HEK293 (cell line): ENCODE measurements at regions not wholly inside any gene's neighbourhood (a gene's known extent, or its start where the extent isn't known, plus 50 kb on each side); places are given as distances from the start of the nearest gene placed in this dataset.

ENCODE experiments used
- CTCF ChIP-seq: fragments of 450-650 bp; formaldehyde crosslinking; IDR thresholded peaks from 2 replicates; pipeline ENCODE4 v1.5.1; 2016; ENCODE audit warnings: missing biosample characterization, missing genetic modification characterization
- ZNF133 ChIP-seq: fragments of 450-650 bp; formaldehyde crosslinking; IDR thresholded peaks from 2 replicates; pipeline ENCODE4 v1.5.1; 2016; ENCODE audit warnings: missing biosample characterization, missing genetic modification characterization

- TF ChIP-seq CTCF (tag by site-specific recombination): no peak
- no peak for TF ChIP-seq ZNF133 (tag by site-specific recombination)
These were observed 615.3 kb downstream of the PDHA2 start for GRCh38 chr4:96455045-96455720.
